ENCODE measurements at regions not wholly inside any gene's neighbourhood (a gene's known extent, or its start where the extent isn't known, plus 50 kb on each side); places are given as distances from the start of the nearest gene placed in this dataset.
"Not testable (repeated sequence)": the region's sequence is repeated elsewhere in the genome, so short reads cannot be mapped to it uniquely, and the experiment has no call there.

- DNase-seq (ENCODE audit: low read depth), result no peak
Measured at GRCh38 chr6:47407300-47408281, 70.0 kb upstream of the CD2AP start.

- DNase-seq (ENCODE audit: low read depth), result peak; percentile 2
Measured at GRCh38 chr6:47413752-47414422, 63.7 kb upstream of the CD2AP start.

- DNase-seq (ENCODE audit: low read depth), result no peak
Measured at GRCh38 chr6:47414423-47415167, 63.0 kb upstream of the CD2AP start.

- DNase-seq (ENCODE audit: low read depth), result no peak
Measured at GRCh38 chr6:47416396-47417345, 60.9 kb upstream of the CD2AP start.

- DNase-seq (ENCODE audit: low read depth), result no peak
Measured at GRCh38 chr6:47419621-47420020, 58.0 kb upstream of the CD2AP start.

- DNase-seq (ENCODE audit: low read depth), result no peak
Measured at GRCh38 chr6:47420394-47421371, 56.9 kb upstream of the CD2AP start.

- DNase-seq (ENCODE audit: low read depth), result no peak
Measured at GRCh38 chr6:47423079-47423478, 54.5 kb upstream of the CD2AP start.

GRCh38 chr6:47424436-47424836 lies 53.2 kb upstream of the CD2AP start:
- no peak for DNase-seq (ENCODE audit: low read depth)

- not testable (repeated sequence) for DNase-seq (ENCODE audit: low read depth)
Measured at GRCh38 chr6:47425724-47426123, 51.9 kb upstream of the CD2AP start.

- no peak for DNase-seq (ENCODE audit: low read depth)
Measured at GRCh38 chr6:47426524-47427302, 50.9 kb upstream of the CD2AP start.

- DNase-seq (ENCODE audit: low read depth), result no peak
Measured at GRCh38 chr6:47427680-47428079, 49.9 kb upstream of the CD2AP start.
